SK-N-SH (cell line): ENCODE measurements at regions not wholly inside any gene's neighbourhood (a gene's known extent, or its start where the extent isn't known, plus 50 kb on each side); places are given as distances from the start of the nearest gene placed in this dataset.

Experiments used
- CTCF ChIA-PET: fragments of 300-600, 350-600 bp; formaldehyde crosslinking; extraction: SDS; loops from one replicate; lab custom pipeline; 2021; lab: Yijun Ruan, JAX
- POLR2A ChIA-PET: fragments of 350-600 bp; sonication (Branson Sonifier 250); formaldehyde crosslinking; extraction: SDS; loops from one replicate; lab custom pipeline; 2020; ENCODE audit warnings: antibody characterized with exemption, inconsistent platforms; lab: Yijun Ruan, JAX
- DNase-seq: peaks from one replicate; pipeline ENCODE4 v3.0.0; 2012
- H2AFZ ChIP-seq: fragments of 200-600 bp; sonication (generic); 2 replicates; pipeline ENCODE4 v1.8.1; 2016; ENCODE audit warnings: antibody characterized with exemption, mild to moderate bottlenecking, low read depth
- H3F3A ChIP-seq: fragments of 200-600 bp; sonication (generic); replicated peaks from 2 replicates; pipeline ENCODE3; 2016; ENCODE audit warnings: antibody characterized with exemption, mild to moderate bottlenecking; ENCODE audit not compliant: insufficient read depth
- H3K27ac ChIP-seq, 2 experiments: fragments of 200-500 bp in 1 of 2; fragments of 200-600 bp in 1 of 2; sonication (Bioruptor generic) in 1 of 2; sonication (generic), shearing (Covaris generic) in 1 of 2; 2 replicates each; pipeline versions ENCODE4 v1.5.1 to v1.6.1; 2014 to 2016; ENCODE audit warnings: low read depth in 2 of 2, inconsistent platforms in 1 of 2, low read length in 1 of 2, mild to moderate bottlenecking in 1 of 2, mixed read lengths in 1 of 2
- H3K27me3 ChIP-seq: fragments of 200-600 bp; sonication (generic), shearing (Covaris generic); 2 replicates; pipeline ENCODE4 v1.6.1; 2016; ENCODE audit warnings: mixed run types; ENCODE audit not compliant: insufficient read depth
- H3K36me3 ChIP-seq, 2 experiments: fragments of 200-500 bp in 1 of 2; fragments of 200-600 bp in 1 of 2; sonication (Bioruptor generic) in 1 of 2; sonication (generic) in 1 of 2; replicated peaks in 1 of 2; 2 replicates each; pipeline versions ENCODE3 to v1.5.1; 2014 to 2016; ENCODE audit warnings: low read length in 1 of 2, mild to moderate bottlenecking in 1 of 2; ENCODE audit not compliant: insufficient read depth in 2 of 2, control insufficient read depth in 1 of 2
- H3K4me1 ChIP-seq, 2 experiments: fragments of 200-500 bp in 1 of 2; fragments of 200-600 bp in 1 of 2; sonication (Bioruptor generic) in 1 of 2; sonication (generic), shearing (Covaris generic) in 1 of 2; 2 replicates each; pipeline versions ENCODE4 v1.5.1 to v1.6.1; 2014 to 2016; ENCODE audit warnings: low read depth in 1 of 2, low read length in 1 of 2, mixed run types in 1 of 2; ENCODE audit not compliant: insufficient read depth in 2 of 2, control insufficient read depth in 1 of 2
- H3K4me2 ChIP-seq: fragments of 200-600 bp; sonication (generic), shearing (Covaris generic); 2 replicates; pipeline ENCODE4 v1.6.1; 2017; ENCODE audit warnings: mixed run types
- H3K4me3 ChIP-seq, 2 experiments: fragments of 200-500 bp in 1 of 2; fragments of 200-600 bp in 1 of 2; sonication (Bioruptor generic) in 1 of 2; sonication (generic), shearing (Covaris generic) in 1 of 2; 2 replicates each; pipeline versions ENCODE4 v1.5.1 to v1.8.1; 2014 to 2016; ENCODE audit warnings: low read depth in 2 of 2, inconsistent platforms in 1 of 2, low read length in 1 of 2, mild to moderate bottlenecking in 1 of 2, mixed read lengths in 1 of 2, moderate library complexity in 1 of 2
- H3K79me2 ChIP-seq: fragments of 200-600 bp; sonication (generic); 2 replicates; pipeline ENCODE4 v1.8.1; 2017; ENCODE audit warnings: mild to moderate bottlenecking; ENCODE audit not compliant: insufficient read depth
- H3K9ac ChIP-seq: fragments of 200-600 bp; sonication (generic); 2 replicates; pipeline ENCODE4 v1.6.1; 2017; ENCODE audit warnings: mixed run types
- H3K9me2 ChIP-seq: fragments of 200-600 bp; sonication (generic); 2 replicates; pipeline ENCODE4 v1.6.1; 2017; ENCODE audit warnings: mixed run types
- H3K9me3 ChIP-seq: fragments of 200-600 bp; sonication (generic); 2 replicates; pipeline ENCODE4 v1.6.1; 2017; ENCODE audit warnings: mixed run types, mild to moderate bottlenecking, moderate library complexity
- H4K20me1 ChIP-seq: fragments of 200-600 bp; sonication (generic); 2 replicates; pipeline ENCODE4 v1.6.1; 2017; ENCODE audit warnings: mild to moderate bottlenecking, mixed run types; ENCODE audit not compliant: insufficient read depth
- FOXJ3 ChIP-seq: sonication (generic); formaldehyde crosslinking; IDR thresholded peaks from 2 replicates; pipeline ENCODE4 v1.5.1; 2020; ENCODE audit warnings: mild to moderate bottlenecking, missing genetic modification reagents
- FOXM1 ChIP-seq: IDR thresholded peaks from 2 replicates; pipeline ENCODE4 v1.4.0; 2012; ENCODE audit warnings: low read depth, mild to moderate bottlenecking
- GATA2 ChIP-seq: sonication (generic); formaldehyde crosslinking; IDR thresholded peaks from 2 replicates; pipeline ENCODE4 v1.5.0; 2020; ENCODE audit warnings: mild to moderate bottlenecking, missing genetic modification reagents
- NFIC ChIP-seq: IDR thresholded peaks from 2 replicates; pipeline ENCODE4 v1.4.0; 2012; ENCODE audit warnings: borderline replicate concordance
- RCOR1 ChIP-seq: fragments of 150-350 bp; IDR thresholded peaks from 2 replicates; pipeline ENCODE4 v1.6.1; 2017; ENCODE audit warnings: antibody characterized with exemption, low read length
- RXRA ChIP-seq: IDR thresholded peaks from 2 replicates; pipeline ENCODE4 v1.4.0; 2012; ENCODE audit warnings: low read depth, mild to moderate bottlenecking, borderline replicate concordance
- SMC3 ChIP-seq: IDR thresholded peaks from 2 replicates; pipeline ENCODE4 v1.6.1; 2012; ENCODE audit warnings: low read depth, low read length, improper control_type of control experiment
- TAF1 ChIP-seq: IDR thresholded peaks from 2 replicates; pipeline ENCODE4 v1.6.1; 2012; ENCODE audit warnings: low read depth, mild to moderate bottlenecking, low read length, moderate library complexity, borderline replicate concordance
- TCF12 ChIP-seq: IDR thresholded peaks from 2 replicates; pipeline ENCODE4 v1.4.0; 2012
- YY1 ChIP-seq: IDR thresholded peaks from 2 replicates; pipeline ENCODE4 v1.4.0; 2012; ENCODE audit warnings: low read depth, mild to moderate bottlenecking
- WGBS: methylation state at CpG from one replicate; pipeline ENCODE4 v1.1.6; 2017; ENCODE audit warnings: low lambda C conversion rate; 5-methylcytosine and 5-hydroxymethylcytosine counted together
- TF ChIP-seq, protein P1 (sequence below): IDR thresholded peaks from 2 replicates; pipeline ENCODE4 v1.4.0; 2012; ENCODE audit warnings: low read depth, borderline replicate concordance
- TF ChIP-seq, protein P2 (sequence below): IDR thresholded peaks from 2 replicates; pipeline ENCODE4 v1.6.1; 2012; ENCODE audit warnings: mild to moderate bottlenecking, low read depth, low read length, moderate library complexity
- TF ChIP-seq, protein P3 (sequence below): IDR thresholded peaks from 2 replicates; pipeline ENCODE4 v1.4.0; 2012; ENCODE audit warnings: low read depth, borderline replicate concordance
- TF ChIP-seq, protein P4 (sequence below): IDR thresholded peaks from 2 replicates; pipeline ENCODE4 v1.4.0; 2012; ENCODE audit warnings: low read depth

DNA sequence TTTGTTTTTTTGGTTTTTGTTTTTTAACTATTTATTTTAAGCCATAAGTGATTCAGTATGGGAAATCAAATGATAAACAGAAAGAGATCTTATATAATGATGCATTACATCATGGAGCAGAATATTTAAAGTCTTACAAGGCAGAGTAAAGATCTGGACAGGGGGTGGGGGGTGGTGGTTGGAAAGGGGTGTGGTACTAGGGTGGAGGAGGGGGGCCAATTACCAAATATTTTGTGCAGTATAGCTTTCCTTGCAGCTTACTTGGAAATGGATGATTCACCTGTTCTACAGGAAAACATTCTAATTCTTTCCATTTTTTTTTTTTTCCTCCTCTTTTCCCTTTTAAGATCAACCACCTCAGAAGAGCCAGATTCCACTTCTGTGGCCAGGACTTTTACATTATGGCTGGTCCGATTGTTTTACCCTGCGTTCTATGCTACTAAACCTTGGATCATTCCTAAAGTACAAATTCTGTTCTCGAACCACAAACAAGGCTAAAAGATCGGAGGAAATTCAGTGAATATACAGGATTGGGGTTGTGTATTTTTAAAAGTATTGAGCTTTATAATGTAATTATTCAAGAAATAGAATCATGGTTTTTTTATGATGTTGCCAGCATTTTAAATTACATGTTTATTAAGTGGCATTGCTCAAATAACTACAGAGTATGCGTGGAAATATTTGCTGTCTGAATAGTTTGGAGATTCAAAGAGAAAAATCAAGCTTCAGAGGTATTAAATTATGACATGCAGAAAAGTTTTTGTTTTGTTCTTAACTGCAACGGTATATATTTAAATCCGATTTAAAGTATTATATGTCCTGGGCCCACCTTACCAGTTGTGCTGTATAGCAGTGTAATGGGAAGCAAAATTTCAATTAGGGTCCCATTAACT, 859.5 kb downstream of the USP25 start:
- no peaks in the 10 kb centered on the region for H3K27me3 ChIP-seq
- peak overlapping the region; percentile 45 to 68; a peak in 2 of 4 replicates for H3K4me3 ChIP-seq
- H4K20me1 ChIP-seq: no peaks in the 10 kb centered on the region
- peaks cover 0 to 25% of the 10 kb centered on the region in 2 experiments; a peak in 2 of 4 replicates for H3K4me1 ChIP-seq
- no peaks in the 10 kb centered on the region for H3K9me2 ChIP-seq
- H3K9me3 ChIP-seq: no peaks in the 10 kb centered on the region
- peaks cover 3% of the 10 kb centered on the region for H3F3A ChIP-seq
- CTCF ChIA-PET: interaction anchor here (1.5 kb wide), 1 partner anchor 17 kb away, joined by 3 read pairs; no protein-coding TSS in a partner anchor
- 81% methylated on average over 7 of the region's 7 CpGs for WGBS
- DNase-seq: no peak
- TF ChIP-seq FOXM1 (no peak), RXRA (no peak), NFIC (no peak), GATA2 (CRISPR knock-in tag) (no peak)
- TF ChIP-seq, all 33 proteins: peak for 0
- Histone ChIP-seq H2AFZ (peak overlapping the region; percentile 98; the same call in 1 of the 2 replicates), H3K79me2 (no peaks in the 10 kb centered on the region), H3K4me2 (peak overlapping the region; percentile 97), H3K27ac (peak overlapping the region in 1 of 2 experiments; percentile 93; a peak in 2 of 4 replicates), H3K9ac (no peak overlapping the region), H3K36me3 (no peaks in the 10 kb centered on the region)
- POLR2A ChIA-PET: interaction anchor here (0.7 kb wide), 1 partner anchor 198 kb away, joined by 5 read pairs; no protein-coding TSS in a partner anchor

DNA sequence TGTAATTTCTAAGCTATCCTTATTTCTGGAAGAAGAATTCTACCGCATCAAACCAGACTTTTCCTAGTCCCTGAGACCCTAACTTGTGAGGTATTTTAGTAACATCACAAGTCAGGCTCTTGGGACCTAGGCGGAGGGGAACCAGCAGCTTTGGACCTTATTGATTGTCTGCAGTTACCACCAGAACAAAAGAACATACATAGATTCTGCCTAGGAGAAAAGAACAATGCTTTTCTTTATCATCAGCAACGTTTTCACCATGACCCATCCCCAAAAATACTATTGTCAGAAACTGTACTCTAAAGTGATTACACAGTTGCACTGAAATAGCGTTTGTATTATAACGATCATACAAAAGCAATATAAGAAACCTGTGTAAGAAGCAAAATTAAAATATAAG, 860.4 kb downstream of the USP25 start:
- TF ChIP-seq, protein P1, sequence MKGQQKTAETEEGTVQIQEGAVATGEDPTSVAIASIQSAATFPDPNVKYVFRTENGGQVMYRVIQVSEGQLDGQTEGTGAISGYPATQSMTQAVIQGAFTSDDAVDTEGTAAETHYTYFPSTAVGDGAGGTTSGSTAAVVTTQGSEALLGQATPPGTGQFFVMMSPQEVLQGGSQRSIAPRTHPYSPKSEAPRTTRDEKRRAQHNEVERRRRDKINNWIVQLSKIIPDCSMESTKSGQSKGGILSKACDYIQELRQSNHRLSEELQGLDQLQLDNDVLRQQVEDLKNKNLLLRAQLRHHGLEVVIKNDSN: no peak
- TF ChIP-seq NFIC (no peak), YY1 (no peak), TAF1 (no peak), TCF12 (no peak), FOXJ3 (CRISPR knock-in tag) (no peak), SMC3 (no peak), RCOR1 (no peak), GATA2 (CRISPR knock-in tag) (no peak)
- TF ChIP-seq, protein P2, sequence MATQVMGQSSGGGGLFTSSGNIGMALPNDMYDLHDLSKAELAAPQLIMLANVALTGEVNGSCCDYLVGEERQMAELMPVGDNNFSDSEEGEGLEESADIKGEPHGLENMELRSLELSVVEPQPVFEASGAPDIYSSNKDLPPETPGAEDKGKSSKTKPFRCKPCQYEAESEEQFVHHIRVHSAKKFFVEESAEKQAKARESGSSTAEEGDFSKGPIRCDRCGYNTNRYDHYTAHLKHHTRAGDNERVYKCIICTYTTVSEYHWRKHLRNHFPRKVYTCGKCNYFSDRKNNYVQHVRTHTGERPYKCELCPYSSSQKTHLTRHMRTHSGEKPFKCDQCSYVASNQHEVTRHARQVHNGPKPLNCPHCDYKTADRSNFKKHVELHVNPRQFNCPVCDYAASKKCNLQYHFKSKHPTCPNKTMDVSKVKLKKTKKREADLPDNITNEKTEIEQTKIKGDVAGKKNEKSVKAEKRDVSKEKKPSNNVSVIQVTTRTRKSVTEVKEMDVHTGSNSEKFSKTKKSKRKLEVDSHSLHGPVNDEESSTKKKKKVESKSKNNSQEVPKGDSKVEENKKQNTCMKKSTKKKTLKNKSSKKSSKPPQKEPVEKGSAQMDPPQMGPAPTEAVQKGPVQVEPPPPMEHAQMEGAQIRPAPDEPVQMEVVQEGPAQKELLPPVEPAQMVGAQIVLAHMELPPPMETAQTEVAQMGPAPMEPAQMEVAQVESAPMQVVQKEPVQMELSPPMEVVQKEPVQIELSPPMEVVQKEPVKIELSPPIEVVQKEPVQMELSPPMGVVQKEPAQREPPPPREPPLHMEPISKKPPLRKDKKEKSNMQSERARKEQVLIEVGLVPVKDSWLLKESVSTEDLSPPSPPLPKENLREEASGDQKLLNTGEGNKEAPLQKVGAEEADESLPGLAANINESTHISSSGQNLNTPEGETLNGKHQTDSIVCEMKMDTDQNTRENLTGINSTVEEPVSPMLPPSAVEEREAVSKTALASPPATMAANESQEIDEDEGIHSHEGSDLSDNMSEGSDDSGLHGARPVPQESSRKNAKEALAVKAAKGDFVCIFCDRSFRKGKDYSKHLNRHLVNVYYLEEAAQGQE: no peak
- TF ChIP-seq, protein P3, sequence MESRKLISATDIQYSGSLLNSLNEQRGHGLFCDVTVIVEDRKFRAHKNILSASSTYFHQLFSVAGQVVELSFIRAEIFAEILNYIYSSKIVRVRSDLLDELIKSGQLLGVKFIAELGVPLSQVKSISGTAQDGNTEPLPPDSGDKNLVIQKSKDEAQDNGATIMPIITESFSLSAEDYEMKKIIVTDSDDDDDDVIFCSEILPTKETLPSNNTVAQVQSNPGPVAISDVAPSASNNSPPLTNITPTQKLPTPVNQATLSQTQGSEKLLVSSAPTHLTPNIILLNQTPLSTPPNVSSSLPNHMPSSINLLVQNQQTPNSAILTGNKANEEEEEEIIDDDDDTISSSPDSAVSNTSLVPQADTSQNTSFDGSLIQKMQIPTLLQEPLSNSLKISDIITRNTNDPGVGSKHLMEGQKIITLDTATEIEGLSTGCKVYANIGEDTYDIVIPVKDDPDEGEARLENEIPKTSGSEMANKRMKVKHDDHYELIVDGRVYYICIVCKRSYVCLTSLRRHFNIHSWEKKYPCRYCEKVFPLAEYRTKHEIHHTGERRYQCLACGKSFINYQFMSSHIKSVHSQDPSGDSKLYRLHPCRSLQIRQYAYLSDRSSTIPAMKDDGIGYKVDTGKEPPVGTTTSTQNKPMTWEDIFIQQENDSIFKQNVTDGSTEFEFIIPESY: no peak
- TF ChIP-seq, protein P4, sequence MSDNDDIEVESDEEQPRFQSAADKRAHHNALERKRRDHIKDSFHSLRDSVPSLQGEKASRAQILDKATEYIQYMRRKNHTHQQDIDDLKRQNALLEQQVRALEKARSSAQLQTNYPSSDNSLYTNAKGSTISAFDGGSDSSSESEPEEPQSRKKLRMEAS: no peak
- Histone ChIP-seq H3K9me3 (no peaks in the 10 kb centered on the region), H3K79me2 (no peaks in the 10 kb centered on the region), H3K9ac (no peak overlapping the region), H3K36me3 (no peaks in the 10 kb centered on the region), H3K27me3 (no peaks in the 10 kb centered on the region), H3K27ac (no peak overlapping the region; a peak in 1 of 4 replicates), H3F3A (peaks cover 3% of the 10 kb centered on the region), H3K4me3 (no peak overlapping the region), H4K20me1 (no peaks in the 10 kb centered on the region), H3K4me1 (peaks cover 0 to 25% of the 10 kb centered on the region in 2 experiments; a peak in 2 of 4 replicates), H3K4me2 (no peak overlapping the region), H2AFZ (no peak overlapping the region), H3K9me2 (no peaks in the 10 kb centered on the region)
- CTCF ChIA-PET: interaction anchor here (1.5 kb wide), 1 partner anchor 16 kb away, joined by 3 read pairs; no protein-coding TSS in a partner anchor
- DNase-seq: no peak
- WGBS: 86% methylated on average over 5 of the region's 5 CpGs
- POLR2A ChIA-PET: interaction anchor here (0.6 kb wide), 1 partner anchor 170 kb away, joined by 3 read pairs; no protein-coding TSS in a partner anchor
